HUES6 (cell line): ENCODE measurements at regions not wholly inside any gene's neighbourhood (a gene's known extent, or its start where the extent isn't known, plus 50 kb on each side); places are given as distances from the start of the nearest gene placed in this dataset.

Experiments used
- H3K27ac ChIP-seq: 2 replicates; pipeline ENCODE4 v1.7.0; 2013; ENCODE audit warnings: low read depth, mild to moderate bottlenecking, low read length, inconsistent platforms
- H3K27me3 ChIP-seq: 2 replicates; pipeline ENCODE4 v1.6.1; 2013; ENCODE audit warnings: low read length; ENCODE audit not compliant: control insufficient read depth, insufficient read depth
- H3K36me3 ChIP-seq: 2 replicates; pipeline ENCODE4 v1.6.1; 2013; ENCODE audit warnings: low read length; ENCODE audit not compliant: control insufficient read depth, insufficient read depth
- H3K4me1 ChIP-seq: 2 replicates; pipeline ENCODE4 v1.6.1; 2013; ENCODE audit warnings: low read length; ENCODE audit not compliant: control insufficient read depth, insufficient read depth
- H3K4me3 ChIP-seq: 2 replicates; pipeline ENCODE4 v1.5.1; 2013; ENCODE audit warnings: low read depth, low read length
- H3K9ac ChIP-seq: one replicate; pipeline ENCODE4 v1.6.1; 2013; ENCODE audit warnings: mild to moderate bottlenecking, low read length
- H3K9me3 ChIP-seq: 2 replicates; pipeline ENCODE4 v1.6.1; 2013; ENCODE audit warnings: low read depth, low read length; ENCODE audit not compliant: control insufficient read depth, insufficient read depth

DNA sequence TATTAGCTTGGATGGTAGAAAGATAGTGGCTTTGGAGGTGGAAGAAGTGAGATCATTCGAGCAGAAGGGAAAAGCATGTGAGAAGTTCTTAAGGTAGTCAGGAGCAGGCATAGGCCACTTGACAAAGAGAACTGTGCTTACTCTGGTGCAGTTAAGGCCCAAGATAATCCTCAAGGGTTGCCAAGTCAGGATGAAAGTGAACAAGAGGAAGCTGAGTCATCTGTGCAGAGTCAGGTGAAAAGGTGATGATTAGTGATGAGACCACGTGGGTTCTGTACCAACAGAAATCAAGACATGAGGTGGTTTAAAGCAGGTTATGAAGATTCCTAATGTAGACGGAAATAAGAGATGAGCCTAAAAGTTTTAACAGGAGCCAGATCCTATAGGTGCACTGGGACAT lies 369.8 kb downstream of the DTHD1 start:
- no peak overlapping the region for H3K27ac ChIP-seq
- no peak overlapping the region for H3K9ac ChIP-seq
- no peaks in the 10 kb centered on the region for H3K4me1 ChIP-seq
- H3K4me3 ChIP-seq: no peak overlapping the region
- H3K27me3 ChIP-seq: no peaks in the 10 kb centered on the region
- H3K36me3 ChIP-seq: no peaks in the 10 kb centered on the region
- H3K9me3 ChIP-seq: no peaks in the 10 kb centered on the region

DNA sequence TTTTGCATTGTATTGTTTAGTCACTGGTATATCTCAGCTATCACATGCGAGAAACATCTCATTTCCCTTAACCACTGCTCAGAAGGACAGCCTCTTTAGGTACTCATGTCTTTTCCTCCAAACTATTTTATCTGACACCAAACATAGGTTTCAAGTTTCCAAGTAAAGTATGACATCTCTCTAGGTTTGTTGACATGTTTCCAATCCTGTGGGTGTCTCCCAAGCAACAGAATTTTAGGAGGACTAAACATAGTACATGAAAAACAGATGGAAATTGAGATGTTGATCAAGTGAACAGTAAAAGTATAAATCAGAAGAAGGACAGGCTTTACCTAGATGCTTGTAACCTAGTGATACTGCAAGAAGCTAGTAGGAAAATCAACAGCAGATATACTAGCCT lies 371.4 kb downstream of the DTHD1 start:
- H3K27me3 ChIP-seq: no peaks in the 10 kb centered on the region
- no peak overlapping the region for H3K9ac ChIP-seq
- H3K4me3 ChIP-seq: no peak overlapping the region
- H3K9me3 ChIP-seq: no peaks in the 10 kb centered on the region
- H3K27ac ChIP-seq: no peak overlapping the region
- H3K36me3 ChIP-seq: no peaks in the 10 kb centered on the region
- H3K4me1 ChIP-seq: no peaks in the 10 kb centered on the region

DNA sequence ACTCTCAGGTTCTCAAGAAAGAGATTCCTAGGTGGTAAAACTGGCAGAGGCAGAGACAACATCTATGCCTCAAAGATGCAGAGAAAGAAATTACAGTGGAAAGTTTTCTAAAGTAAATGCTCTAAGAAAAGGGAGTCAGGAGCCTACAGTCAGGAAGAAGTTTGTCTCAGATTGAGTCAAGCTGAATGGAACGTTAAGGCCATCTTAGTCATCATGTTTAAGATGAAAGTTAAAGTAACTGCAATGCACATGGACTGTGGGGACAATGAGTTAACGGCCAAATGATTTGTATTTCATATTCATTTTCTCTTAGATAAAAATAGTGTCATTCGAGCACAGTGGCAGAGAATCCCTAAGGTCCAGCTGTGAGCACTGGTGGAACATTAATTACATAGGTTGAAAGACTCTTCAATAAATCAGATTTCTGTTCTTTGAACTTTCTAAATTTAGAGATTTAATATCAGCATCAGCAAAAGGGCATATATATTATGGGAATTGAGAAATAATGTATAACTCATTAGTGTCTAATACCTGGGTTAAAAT lies 384.6 kb downstream of the DTHD1 start:
- Histone ChIP-seq H3K36me3 (no peaks in the 10 kb centered on the region), H3K9me3 (no peaks in the 10 kb centered on the region), H3K9ac (no peak overlapping the region), H3K27ac (no peak overlapping the region), H3K27me3 (no peaks in the 10 kb centered on the region), H3K4me1 (no peaks in the 10 kb centered on the region), H3K4me3 (no peak overlapping the region)

DNA sequence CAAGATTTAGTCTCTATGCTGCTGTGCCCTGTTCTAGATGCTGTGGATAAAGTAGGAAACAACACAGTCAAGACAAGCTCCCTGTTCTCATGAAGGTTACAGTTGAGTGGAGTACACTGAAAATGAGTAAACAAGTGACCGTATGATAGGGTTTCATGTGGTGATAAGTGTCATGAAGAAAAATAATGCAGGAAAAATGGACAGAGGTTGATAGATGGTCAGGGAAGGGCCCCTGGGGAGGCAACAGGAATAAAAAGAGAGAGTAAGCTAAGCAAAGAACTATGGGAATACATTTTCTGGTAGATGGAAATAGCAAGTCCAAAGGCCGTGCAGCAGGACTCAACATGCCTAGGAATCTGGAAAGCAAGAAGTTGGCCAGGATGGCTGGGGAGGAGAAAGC lies 394.0 kb downstream of the DTHD1 start:
- Histone ChIP-seq H3K27ac (no peak overlapping the region), H3K4me1 (no peaks in the 10 kb centered on the region), H3K36me3 (no peaks in the 10 kb centered on the region), H3K4me3 (no peak overlapping the region), H3K27me3 (no peaks in the 10 kb centered on the region), H3K9me3 (no peaks in the 10 kb centered on the region), H3K9ac (no peak overlapping the region)

DNA sequence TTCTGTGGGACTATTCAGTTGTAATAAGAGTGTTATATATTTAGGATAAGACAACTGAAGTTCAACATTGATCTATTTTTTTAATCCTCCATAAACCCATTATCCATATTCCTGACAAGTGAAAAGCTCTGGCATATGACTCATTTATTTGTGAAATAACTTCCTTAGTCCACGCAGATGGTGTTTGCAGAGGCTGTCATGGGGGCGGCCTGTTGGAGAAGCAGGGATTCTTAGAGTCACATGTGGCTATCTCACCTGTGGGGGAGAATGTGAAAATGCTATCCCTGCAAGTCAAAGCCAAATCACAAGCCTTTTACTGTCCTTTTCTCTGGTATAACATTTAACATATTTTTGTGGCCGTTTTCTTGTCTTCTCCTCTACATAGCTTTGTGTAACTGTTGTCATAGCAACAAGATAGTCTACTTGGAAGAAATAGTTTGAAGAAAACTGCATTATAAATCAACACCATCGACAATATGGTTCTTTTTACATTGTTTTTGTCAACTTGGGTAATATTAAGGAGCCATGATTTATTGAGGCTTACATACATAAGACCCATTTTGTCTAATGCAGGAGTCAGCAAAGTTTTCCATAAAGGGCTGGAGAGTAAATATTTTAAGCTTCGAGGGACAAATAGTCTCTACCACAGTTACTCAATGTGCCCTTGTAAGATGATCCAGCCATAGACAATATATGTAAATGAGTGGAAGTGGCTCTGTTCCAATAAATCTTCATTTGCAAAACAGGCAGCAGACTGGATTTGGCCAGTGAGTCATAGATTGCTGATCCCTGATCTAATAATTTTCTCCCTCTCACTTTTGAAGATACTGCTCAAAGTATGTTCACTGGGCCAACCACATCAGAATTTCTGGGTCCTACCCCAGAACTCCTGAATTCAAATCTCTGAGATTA lies 395.0 kb downstream of the DTHD1 start:
- Histone ChIP-seq H3K36me3 (no peaks in the 10 kb centered on the region), H3K4me1 (no peaks in the 10 kb centered on the region), H3K4me3 (no peak overlapping the region), H3K27ac (no peak overlapping the region), H3K9me3 (peaks cover 1% of the 10 kb centered on the region; the same call in 1 of the 2 replicates), H3K9ac (no peak overlapping the region), H3K27me3 (no peaks in the 10 kb centered on the region)

DNA sequence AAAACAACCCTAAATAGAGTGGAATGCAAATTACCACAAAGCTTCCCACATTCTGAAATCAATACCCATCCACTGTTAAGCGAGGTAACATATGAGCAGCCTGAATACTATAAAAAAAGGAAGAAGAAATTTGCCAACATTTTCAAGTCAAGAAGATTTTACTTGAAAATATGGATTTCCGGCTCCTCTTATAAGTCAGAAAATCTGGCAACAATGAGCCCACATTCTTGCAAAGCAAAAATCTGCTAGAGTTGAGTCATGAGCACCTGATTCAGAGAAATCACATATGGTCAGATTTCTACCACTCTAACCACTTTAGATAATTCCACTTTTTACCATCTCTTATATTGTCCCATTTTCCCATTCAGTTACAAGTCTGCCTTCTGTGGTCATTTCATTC lies 395.7 kb downstream of the DTHD1 start:
- H3K36me3 ChIP-seq: no peaks in the 10 kb centered on the region
- no peaks in the 10 kb centered on the region for H3K4me1 ChIP-seq
- H3K27ac ChIP-seq: no peak overlapping the region
- H3K27me3 ChIP-seq: no peaks in the 10 kb centered on the region
- no peak overlapping the region for H3K4me3 ChIP-seq
- peaks cover 3% of the 10 kb centered on the region; the same call in 1 of the 2 replicates for H3K9me3 ChIP-seq
- no peak overlapping the region for H3K9ac ChIP-seq

DNA sequence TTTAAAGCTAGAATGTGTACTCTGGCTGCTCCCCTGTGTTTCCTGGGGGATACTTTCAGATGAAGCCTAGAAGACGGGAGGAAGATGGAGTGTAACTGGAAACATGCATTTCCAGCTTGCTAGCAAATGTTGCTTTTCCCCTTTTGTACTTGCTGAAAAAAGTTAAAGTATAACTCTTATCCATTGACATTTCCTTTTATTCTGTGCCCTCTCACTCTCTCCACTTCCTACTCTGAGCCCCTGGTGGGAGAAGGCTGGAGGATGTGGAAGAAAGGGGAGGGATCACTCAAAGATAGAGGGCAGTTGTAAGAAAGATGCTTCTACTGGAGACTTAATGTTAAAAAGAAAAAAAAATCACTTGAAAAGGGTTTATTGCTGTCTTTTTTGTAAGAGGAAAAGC lies 396.5 kb downstream of the DTHD1 start:
- H3K9me3 ChIP-seq: peaks cover 3% of the 10 kb centered on the region; the same call in 1 of the 2 replicates
- H3K27ac ChIP-seq: no peak overlapping the region
- no peak overlapping the region for H3K9ac ChIP-seq
- H3K4me1 ChIP-seq: no peaks in the 10 kb centered on the region
- H3K36me3 ChIP-seq: no peaks in the 10 kb centered on the region
- no peaks in the 10 kb centered on the region for H3K27me3 ChIP-seq
- no peak overlapping the region for H3K4me3 ChIP-seq

DNA sequence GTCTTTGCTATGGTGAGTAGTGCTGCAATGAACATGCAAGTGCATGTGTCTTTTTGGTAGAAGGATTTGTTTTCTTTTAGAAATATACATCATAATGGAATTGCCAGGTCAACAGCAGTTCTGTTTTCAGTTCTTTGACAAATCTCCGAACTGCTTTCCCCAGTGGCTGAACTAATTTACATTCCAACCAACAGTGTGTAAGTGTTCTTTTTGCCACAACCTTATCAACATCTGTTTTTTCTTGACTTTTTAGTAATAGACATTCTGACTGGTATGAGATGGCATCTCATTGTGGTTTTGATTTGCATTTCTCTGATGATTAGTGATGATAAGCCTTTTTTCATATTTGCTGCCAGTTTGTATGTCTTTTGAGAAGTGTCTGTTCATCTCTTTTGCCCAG lies 406.3 kb downstream of the DTHD1 start:
- Histone ChIP-seq H3K27ac (no peak overlapping the region), H3K27me3 (no peaks in the 10 kb centered on the region), H3K4me1 (no peaks in the 10 kb centered on the region), H3K9ac (no peak overlapping the region), H3K4me3 (no peak overlapping the region), H3K9me3 (peaks cover 12% of the 10 kb centered on the region), H3K36me3 (no peaks in the 10 kb centered on the region)

DNA sequence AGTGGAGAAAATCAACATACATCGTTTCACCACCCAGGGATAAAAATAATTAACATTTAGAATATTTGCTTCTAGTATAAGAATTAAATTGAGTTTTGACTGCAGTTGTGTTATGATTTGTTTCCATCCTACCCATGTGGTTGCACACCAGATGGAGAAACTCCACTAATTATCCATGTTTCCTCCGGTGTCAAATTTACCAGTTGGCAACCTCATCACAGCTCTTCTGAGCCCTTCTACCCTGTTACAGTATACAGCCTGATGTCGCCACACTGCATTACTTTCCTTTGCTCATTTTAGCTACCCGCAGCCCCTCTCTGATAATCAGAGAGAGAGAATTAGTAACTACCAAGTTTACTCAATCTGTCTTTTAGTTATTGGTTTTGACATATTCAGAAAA lies 411.2 kb downstream of the DTHD1 start:
- H3K4me3 ChIP-seq: no peak overlapping the region
- H3K27me3 ChIP-seq: no peaks in the 10 kb centered on the region
- no peak overlapping the region for H3K9ac ChIP-seq

DNA sequence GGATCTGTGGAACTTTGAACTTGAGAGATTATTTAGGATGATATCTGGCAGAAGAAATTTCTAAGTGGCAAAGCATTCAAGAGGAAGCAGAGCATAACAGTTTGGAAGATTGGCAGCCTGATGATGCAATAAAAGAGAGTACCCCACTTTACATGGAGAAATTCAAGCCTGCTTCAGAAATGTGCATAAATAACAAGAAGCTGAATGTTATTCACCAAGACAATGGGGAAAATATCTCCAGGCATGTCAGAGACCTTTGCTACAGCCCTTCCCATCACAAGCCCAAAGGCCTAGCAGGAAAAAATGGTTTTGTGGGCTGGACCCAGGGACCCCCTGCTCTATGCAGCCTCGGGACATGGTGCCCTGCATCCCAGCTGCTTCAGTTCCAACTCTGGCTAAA lies 420.8 kb downstream of the DTHD1 start:
- no peaks in the 10 kb centered on the region for H3K4me1 ChIP-seq
- H3K4me3 ChIP-seq: no peak overlapping the region
- no peaks in the 10 kb centered on the region for H3K27me3 ChIP-seq
- H3K9me3 ChIP-seq: peaks cover 24% of the 10 kb centered on the region
- no peak overlapping the region for H3K27ac ChIP-seq
- H3K9ac ChIP-seq: no peak overlapping the region
- no peaks in the 10 kb centered on the region for H3K36me3 ChIP-seq

More for the DNA sequence above, 411.2 kb downstream of the DTHD1 start:
- no peaks in the 10 kb centered on the region for H3K4me1 ChIP-seq
- H3K9me3 ChIP-seq: peaks cover 6% of the 10 kb centered on the region
- no peaks in the 10 kb centered on the region for H3K36me3 ChIP-seq
- H3K27ac ChIP-seq: no peak overlapping the region

DNA sequence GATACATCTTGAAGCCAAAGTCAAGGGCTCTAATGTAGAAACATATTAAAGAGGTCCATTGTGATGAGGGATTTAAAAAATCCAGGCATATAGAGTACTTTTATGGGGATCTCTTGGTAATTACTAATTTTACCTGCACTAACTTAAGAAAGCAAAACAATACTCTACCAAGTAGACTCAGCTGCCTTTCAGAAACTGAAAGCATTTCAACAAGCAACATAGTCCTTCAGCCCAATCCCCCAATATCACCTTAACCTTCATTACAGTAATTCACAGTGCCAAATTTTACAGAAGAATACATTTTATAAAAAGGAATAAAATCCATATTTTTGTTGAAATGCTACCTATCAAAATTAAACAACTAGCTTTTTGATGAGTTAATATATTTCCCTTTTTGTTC lies 422.9 kb downstream of the DTHD1 start:
- no peaks in the 10 kb centered on the region for H3K36me3 ChIP-seq
- no peaks in the 10 kb centered on the region for H3K27me3 ChIP-seq
- H3K9ac ChIP-seq: no peak overlapping the region
- no peaks in the 10 kb centered on the region for H3K4me1 ChIP-seq
- no peak overlapping the region for H3K27ac ChIP-seq
- peaks cover 26% of the 10 kb centered on the region for H3K9me3 ChIP-seq
- no peak overlapping the region for H3K4me3 ChIP-seq
